Mesothelial cell of epicardium (in vitro differentiated cells): ENCODE measurements at regions not wholly inside any gene's neighbourhood (a gene's known extent, or its start where the extent isn't known, plus 50 kb on each side); places are given as distances from the start of the nearest gene placed in this dataset.

Source experiments
- DNase-seq, 2 experiments: peaks; one replicate each; pipeline ENCODE4 v3.0.0; 2021; ENCODE audit warnings: low spot score in 2 of 2; ENCODE audit not compliant: unreplicated experiment in 2 of 2
- H3K27ac Mint-ChIP-seq: 2 replicates; pipeline ENCODE4 v1.8.0; 2021; ENCODE audit warnings: mixed read lengths
- H3K27me3 Mint-ChIP-seq: 2 replicates; pipeline ENCODE4 v1.8.0; 2021; ENCODE audit warnings: low read depth, mixed read lengths
- H3K36me3 Mint-ChIP-seq: 2 replicates; pipeline ENCODE4 v1.8.0; 2021; ENCODE audit warnings: mixed read lengths
- H3K4me1 Mint-ChIP-seq: 2 replicates; pipeline ENCODE4 v1.8.0; 2021; ENCODE audit warnings: mixed read lengths
- H3K4me3 Mint-ChIP-seq: 2 replicates; pipeline ENCODE4 v1.8.0; 2021; ENCODE audit warnings: mild to moderate bottlenecking, moderate library complexity, mixed read lengths
- H3K9me3 Mint-ChIP-seq: 2 replicates; pipeline ENCODE4 v1.8.0; 2021; ENCODE audit warnings: mixed read lengths
- TF ChIP-seq, protein P1 (sequence below): fragments of 200-600 bp; sonication (generic); IDR thresholded peaks from one replicate; pipeline ENCODE4 v1.5.0; 2021; ENCODE audit warnings: antibody characterized with exemption; ENCODE audit not compliant: unreplicated experiment

DNA sequence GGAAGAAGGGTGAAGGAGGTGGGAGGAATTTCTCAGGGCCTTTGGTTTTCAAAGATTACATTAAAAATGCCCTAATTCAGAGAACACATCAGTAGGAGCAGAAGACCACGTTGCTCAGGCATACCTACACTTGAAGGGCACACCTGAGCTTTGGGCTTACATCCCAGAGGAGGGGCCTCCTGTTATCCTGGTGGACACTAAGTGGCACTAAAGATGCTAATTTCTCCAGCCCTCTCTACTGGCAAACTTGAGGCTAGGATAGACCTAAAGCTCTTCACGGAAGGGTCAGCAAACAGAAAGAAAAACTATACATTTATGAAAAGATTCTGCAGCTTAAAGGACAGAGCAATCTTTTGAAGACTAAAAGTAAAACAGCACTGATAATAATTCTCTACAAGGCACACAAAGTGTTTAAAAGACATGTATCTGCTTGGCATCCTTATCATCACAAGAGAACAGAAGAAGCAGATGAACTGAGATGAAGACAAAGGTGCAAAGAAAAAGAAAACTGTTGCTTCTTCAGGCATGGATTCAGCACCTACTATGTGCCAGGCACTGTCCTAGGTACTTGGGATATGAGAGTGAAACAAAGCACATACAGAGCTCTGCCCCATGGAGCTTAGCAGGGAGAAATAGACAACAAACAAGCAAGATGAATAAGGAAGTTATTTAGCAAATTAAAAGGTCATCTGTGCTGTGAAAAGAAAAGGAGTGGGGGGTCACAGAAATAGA lies 137.5 kb downstream of the NUAK1 start:
- peaks cover 17% of the 10 kb centered on the region for H3K9me3 Mint-ChIP-seq
- H3K4me3 Mint-ChIP-seq: no peak overlapping the region
- H3K36me3 Mint-ChIP-seq: peaks cover 6% of the 10 kb centered on the region
- TF ChIP-seq, protein P1, sequence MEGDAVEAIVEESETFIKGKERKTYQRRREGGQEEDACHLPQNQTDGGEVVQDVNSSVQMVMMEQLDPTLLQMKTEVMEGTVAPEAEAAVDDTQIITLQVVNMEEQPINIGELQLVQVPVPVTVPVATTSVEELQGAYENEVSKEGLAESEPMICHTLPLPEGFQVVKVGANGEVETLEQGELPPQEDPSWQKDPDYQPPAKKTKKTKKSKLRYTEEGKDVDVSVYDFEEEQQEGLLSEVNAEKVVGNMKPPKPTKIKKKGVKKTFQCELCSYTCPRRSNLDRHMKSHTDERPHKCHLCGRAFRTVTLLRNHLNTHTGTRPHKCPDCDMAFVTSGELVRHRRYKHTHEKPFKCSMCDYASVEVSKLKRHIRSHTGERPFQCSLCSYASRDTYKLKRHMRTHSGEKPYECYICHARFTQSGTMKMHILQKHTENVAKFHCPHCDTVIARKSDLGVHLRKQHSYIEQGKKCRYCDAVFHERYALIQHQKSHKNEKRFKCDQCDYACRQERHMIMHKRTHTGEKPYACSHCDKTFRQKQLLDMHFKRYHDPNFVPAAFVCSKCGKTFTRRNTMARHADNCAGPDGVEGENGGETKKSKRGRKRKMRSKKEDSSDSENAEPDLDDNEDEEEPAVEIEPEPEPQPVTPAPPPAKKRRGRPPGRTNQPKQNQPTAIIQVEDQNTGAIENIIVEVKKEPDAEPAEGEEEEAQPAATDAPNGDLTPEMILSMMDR: no peak
- no peak for DNase-seq
- H3K27me3 Mint-ChIP-seq: no peaks in the 10 kb centered on the region
- peaks cover 2% of the 10 kb centered on the region for H3K4me1 Mint-ChIP-seq
- no peak overlapping the region for H3K27ac Mint-ChIP-seq

DNA sequence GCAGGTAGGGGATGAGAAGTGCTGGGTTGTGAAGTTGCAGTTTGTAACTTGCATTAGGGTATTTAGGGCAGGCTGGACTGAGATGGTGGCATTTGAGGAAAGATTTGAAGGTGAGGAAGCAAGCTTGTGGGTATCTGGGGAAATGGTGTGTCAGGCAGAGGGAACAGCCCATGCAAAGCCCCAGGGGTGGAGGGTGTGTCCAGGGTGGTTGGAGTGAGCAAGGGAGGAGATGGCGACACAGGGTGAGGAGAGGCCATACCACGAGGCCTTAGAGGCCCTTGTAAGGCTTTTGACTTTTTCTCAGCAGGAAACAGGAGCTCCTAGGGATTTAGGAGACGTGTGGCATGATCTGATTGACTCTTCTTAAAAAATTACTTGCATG lies 136.9 kb downstream of the NUAK1 start:
- no peak for DNase-seq
- H3K9me3 Mint-ChIP-seq: peaks cover 17% of the 10 kb centered on the region
- no peak overlapping the region for H3K4me3 Mint-ChIP-seq
- no peaks in the 10 kb centered on the region for H3K27me3 Mint-ChIP-seq
- H3K4me1 Mint-ChIP-seq: peaks cover 7% of the 10 kb centered on the region
- no peak overlapping the region for H3K27ac Mint-ChIP-seq
- TF ChIP-seq, protein P1: no peak
- H3K36me3 Mint-ChIP-seq: peaks cover 6% of the 10 kb centered on the region

DNA sequence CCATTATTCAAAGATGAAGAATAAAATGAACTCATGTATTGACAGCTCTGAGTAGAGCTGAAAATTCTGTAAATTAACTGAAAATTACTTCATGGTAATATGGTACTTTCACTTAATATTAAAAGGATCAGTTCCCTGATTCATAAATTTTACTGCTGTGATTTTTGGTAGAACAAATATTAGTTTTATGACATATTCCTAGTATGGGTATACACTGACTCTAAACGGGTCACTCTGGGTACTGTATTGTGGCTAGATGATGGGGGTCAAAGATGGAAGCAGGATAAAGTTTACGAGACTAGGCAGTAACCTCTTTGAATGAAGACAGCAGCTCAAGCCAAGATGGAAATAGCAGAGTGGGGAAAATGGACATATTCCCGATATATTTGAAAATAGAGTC lies 135.5 kb downstream of the NUAK1 start:
- peaks cover 17% of the 10 kb centered on the region for H3K9me3 Mint-ChIP-seq
- TF ChIP-seq, protein P1: no peak
- no peaks in the 10 kb centered on the region for H3K27me3 Mint-ChIP-seq
- no peak overlapping the region for H3K27ac Mint-ChIP-seq
- DNase-seq: no peak
- H3K36me3 Mint-ChIP-seq: peaks cover 6% of the 10 kb centered on the region
- no peak overlapping the region for H3K4me3 Mint-ChIP-seq
- H3K4me1 Mint-ChIP-seq: peaks cover 14% of the 10 kb centered on the region

DNA sequence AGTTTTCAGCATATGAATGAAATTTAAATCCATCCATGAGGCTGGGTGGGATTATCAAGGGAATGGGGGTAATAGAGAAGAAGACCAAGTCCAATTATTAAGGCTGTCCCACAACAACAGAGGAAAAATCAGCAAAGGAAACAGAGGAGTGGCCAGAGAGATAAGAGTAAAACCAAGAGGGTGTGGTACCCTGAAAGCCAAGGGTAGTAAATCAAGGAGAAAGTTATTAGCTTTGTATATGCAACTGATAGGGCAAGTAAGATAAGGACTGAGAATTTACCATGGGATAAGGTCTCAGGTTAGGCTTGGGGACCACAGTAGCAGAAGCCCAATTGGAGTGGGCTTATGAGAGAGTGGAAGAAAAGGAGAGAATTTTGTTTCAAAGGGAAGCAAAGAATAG lies 134.5 kb downstream of the NUAK1 start:
- no peak for DNase-seq
- Mint-ChIP-seq H3K27ac (no peak overlapping the region), H3K4me3 (no peak overlapping the region), H3K36me3 (peaks cover 6% of the 10 kb centered on the region), H3K27me3 (no peaks in the 10 kb centered on the region), H3K9me3 (peaks cover 17% of the 10 kb centered on the region), H3K4me1 (peaks cover 17% of the 10 kb centered on the region)
- TF ChIP-seq, protein P1: no peak

DNA sequence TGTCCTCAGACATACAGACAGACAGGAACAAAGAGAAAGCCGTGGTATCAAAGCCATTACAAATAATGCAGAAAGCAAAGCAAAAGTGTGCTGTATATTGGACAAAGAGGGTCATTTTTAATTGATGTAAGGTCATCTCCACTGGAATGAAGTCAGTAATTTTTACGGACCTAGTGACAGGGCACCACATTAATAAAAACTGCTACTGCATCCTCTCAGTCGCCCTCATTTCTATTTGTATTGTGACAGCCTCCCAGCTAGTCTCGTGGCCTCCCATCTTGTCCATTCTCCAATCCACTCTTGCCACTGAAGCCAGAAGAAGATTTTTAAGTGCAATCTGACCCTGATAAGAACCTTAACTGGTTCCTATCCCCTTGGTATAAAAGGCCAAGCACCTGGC lies 132.4 kb downstream of the NUAK1 start:
- no peak for DNase-seq
- no peaks in the 10 kb centered on the region for H3K27me3 Mint-ChIP-seq
- peaks cover 17% of the 10 kb centered on the region for H3K9me3 Mint-ChIP-seq
- peaks cover 20% of the 10 kb centered on the region for H3K4me1 Mint-ChIP-seq
- TF ChIP-seq, protein P1: no peak
- no peak overlapping the region for H3K27ac Mint-ChIP-seq
- H3K4me3 Mint-ChIP-seq: no peak overlapping the region
- H3K36me3 Mint-ChIP-seq: peaks cover 6% of the 10 kb centered on the region
